Thyroid gland (tissue), 4 donors: ENCODE measurements at regions not wholly inside any gene's neighbourhood (a gene's known extent, or its start where the extent isn't known, plus 50 kb on each side); places are given as distances from the start of the nearest gene placed in this dataset.

Experiments
- DNase-seq, 2 donors: peaks; one replicate each; pipeline ENCODE4 v3.0.0-alpha.2; 2019
- H3K27ac ChIP-seq, 3 donors: fragments of 200-600 bp; sonication (generic); 1 replicate in 2 of 3; 2 replicates in 1 of 3; pipeline ENCODE4 v1.5.1; 2016 to 2019; ENCODE audit warnings: mild to moderate bottlenecking in 1 of 3, moderate library complexity in 1 of 3
- H3K27me3 ChIP-seq: fragments of 200-600 bp; sonication (generic); one replicate; pipeline ENCODE4 v1.5.1; 2019
- H3K36me3 ChIP-seq, 2 donors: fragments of 200-600 bp; sonication (generic); one replicate each; pipeline ENCODE4 v1.5.1; 2016 to 2019
- H3K4me1 ChIP-seq, 2 donors: fragments of 200-600 bp; sonication (generic); one replicate each; pipeline ENCODE4 v1.5.1; 2017 to 2019
- H3K4me3 ChIP-seq, 3 donors: fragments of 200-600 bp; sonication (generic); replicated peaks in 1 of 3; 1 replicate in 2 of 3; 2 replicates in 1 of 3; pipeline ENCODE4 v1.5.1; 2016; ENCODE audit warnings: mild to moderate bottlenecking in 1 of 3
- H3K9me3 ChIP-seq: fragments of 200-600 bp; sonication (generic); one replicate; pipeline ENCODE4 v1.5.1; 2017
- POLR2A ChIP-seq, 2 donors: fragments of 450-650 bp; IDR thresholded peaks; one replicate each; pipeline ENCODE4 v1.6.1; 2017; ENCODE audit warnings: antibody characterized with exemption in 2 of 2, mild to moderate bottlenecking in 2 of 2, moderate library complexity in 1 of 2
- WGBS, 2 donors: methylation state at CpG; one replicate each; pipeline ENCODE4 v1.1.5; 2017; 5-methylcytosine and 5-hydroxymethylcytosine counted together
- intact Hi-C: fragments of 100-400 bp; cut with DNase I; formaldehyde crosslinking; loops from one replicate; pipeline ENCODE4 v1.15.1; 2023
- TF ChIP-seq, protein P1 (sequence below), 6 experiments: fragments of 200-600 bp in 3 of 6; fragments of 450-650 bp in 3 of 6; sonication (generic) in 3 of 6; IDR thresholded peaks; one replicate each; pipeline ENCODE4 v1.5.1; 2016 to 2019; ENCODE audit warnings: antibody characterized with exemption in 6 of 6, mild to moderate bottlenecking in 2 of 6, inconsistent platforms in 1 of 6, moderate library complexity in 1 of 6

DNA sequence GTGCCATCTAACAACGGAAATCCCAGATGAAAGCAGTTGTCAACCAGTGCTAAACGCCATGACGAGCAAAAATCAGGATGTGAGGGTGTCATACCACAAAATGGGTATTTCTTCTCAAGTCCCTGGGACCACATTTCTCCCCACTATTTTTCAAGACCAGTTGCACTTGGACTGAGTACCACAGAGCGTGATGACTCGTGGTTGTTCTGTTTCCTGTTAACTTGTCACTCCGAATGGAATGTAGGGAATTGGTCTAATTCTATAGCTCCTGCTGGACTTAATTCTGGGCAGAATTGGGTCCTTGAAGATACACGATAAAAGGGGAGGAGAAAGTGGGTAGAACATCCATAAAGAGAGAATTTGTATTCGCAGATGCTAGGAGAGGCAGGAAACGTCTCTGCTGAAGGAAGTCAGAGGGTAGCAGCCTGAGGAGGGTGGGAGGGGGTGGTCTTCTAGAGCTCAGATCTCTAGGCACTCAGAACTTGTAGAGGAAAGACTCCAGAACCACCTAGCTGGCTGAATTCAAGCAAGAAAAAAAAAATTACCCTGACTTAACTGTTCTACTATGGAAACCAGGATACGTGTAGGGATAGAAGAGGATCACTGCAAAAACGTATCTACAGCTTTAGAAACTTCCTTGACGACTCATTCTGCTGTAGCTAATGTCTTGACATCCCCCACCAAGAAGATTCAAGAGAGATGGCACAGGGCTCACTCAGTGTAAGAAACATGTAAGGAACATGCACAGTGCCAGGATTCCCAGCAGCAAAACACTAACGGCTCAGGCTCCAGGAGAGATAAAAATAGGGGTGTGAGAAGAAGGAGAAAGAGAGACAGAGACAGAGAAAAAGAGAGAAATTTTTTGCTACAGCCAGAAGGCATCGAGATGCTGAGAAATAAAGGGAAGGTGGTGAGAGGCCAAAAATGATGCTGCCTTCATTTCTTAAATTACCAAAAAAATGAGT, 494.7 kb downstream of the CD83 start:
- intact Hi-C loops, result no loop called here
- Histone ChIP-seq H3K27ac (no peak overlapping the region), H3K4me1 (no peaks in the 10 kb centered on the region), H3K36me3 (no peaks in the 10 kb centered on the region), H3K27me3 (no peaks in the 10 kb centered on the region), H3K9me3 (no peaks in the 10 kb centered on the region), H3K4me3 (no peak overlapping the region)
- WGBS, 2 donors, result 86 to 87% methylated on average over 14 of the region's 14 CpGs
- no peak for TF ChIP-seq POLR2A (IDR thresholded peaks at IDR 0.05)
- TF ChIP-seq, protein P1, sequence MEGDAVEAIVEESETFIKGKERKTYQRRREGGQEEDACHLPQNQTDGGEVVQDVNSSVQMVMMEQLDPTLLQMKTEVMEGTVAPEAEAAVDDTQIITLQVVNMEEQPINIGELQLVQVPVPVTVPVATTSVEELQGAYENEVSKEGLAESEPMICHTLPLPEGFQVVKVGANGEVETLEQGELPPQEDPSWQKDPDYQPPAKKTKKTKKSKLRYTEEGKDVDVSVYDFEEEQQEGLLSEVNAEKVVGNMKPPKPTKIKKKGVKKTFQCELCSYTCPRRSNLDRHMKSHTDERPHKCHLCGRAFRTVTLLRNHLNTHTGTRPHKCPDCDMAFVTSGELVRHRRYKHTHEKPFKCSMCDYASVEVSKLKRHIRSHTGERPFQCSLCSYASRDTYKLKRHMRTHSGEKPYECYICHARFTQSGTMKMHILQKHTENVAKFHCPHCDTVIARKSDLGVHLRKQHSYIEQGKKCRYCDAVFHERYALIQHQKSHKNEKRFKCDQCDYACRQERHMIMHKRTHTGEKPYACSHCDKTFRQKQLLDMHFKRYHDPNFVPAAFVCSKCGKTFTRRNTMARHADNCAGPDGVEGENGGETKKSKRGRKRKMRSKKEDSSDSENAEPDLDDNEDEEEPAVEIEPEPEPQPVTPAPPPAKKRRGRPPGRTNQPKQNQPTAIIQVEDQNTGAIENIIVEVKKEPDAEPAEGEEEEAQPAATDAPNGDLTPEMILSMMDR (IDR thresholded peaks at IDR 0.05), result no peak
- DNase-seq, result no peak

DNA sequence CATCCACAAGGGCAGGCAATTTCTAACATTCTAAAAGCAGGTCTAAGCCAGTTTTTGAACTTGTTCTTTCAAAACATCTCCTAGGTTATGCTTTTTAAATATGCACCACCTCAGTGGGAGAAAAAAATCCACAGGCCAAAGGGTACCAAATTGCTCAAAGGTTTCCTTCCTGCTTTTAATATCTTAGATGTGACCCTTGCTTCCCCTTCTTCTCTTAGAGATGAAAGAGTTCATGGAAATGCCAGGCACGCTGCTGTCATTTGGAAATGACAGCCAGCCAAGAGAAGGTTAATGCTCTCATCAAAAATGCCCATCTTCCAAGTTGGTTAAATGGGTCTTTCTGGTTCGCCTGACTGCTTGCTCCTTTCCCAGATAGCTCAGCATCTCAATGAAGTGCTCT, 497.1 kb downstream of the CD83 start:
- H3K9me3 ChIP-seq, result no peaks in the 10 kb centered on the region
- 86 to 89% methylated on average over 2 of the region's 2 CpGs for WGBS, 2 donors

DNA sequence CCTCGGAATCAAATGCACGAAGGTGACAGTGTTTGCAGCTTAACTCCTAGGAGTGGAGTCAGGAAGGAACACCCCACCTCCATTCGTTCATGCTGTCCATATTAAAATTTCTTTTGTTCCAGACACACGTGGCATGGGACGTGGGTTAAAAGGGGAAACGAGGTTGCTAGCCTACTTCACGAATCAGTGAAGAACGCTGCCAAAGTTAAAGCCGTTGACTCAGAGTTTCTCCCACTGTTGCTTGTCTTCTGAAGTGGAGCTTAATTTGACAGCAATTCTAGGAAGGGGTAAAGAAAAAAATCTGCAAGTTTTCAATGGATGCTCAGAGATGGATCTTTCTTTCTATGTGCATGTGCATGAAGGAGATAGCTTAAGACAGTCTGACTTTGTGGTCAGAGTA, 499.1 kb downstream of the CD83 start:
- no peak for TF ChIP-seq POLR2A (IDR thresholded peaks at IDR 0.05)
- TF ChIP-seq, protein P1 (IDR thresholded peaks at IDR 0.05), result no peak
- Histone ChIP-seq H3K27me3 (no peaks in the 10 kb centered on the region), H3K4me1 (no peaks in the 10 kb centered on the region), H3K9me3 (no peaks in the 10 kb centered on the region), H3K27ac (no peak overlapping the region), H3K36me3 (no peaks in the 10 kb centered on the region), H3K4me3 (no peak overlapping the region)
- intact Hi-C loops, result no loop called here
- no peak for DNase-seq
- 63 to 71% methylated on average over 9 of the region's 9 CpGs for WGBS, 2 donors

More for the DNA sequence above, 497.1 kb downstream of the CD83 start:
- Histone ChIP-seq H3K27ac (no peak overlapping the region), H3K27me3 (no peaks in the 10 kb centered on the region), H3K36me3 (no peaks in the 10 kb centered on the region), H3K4me3 (no peak overlapping the region), H3K4me1 (no peaks in the 10 kb centered on the region)
- intact Hi-C loops, result no loop called here
- no peak for DNase-seq
- no peak for TF ChIP-seq POLR2A (IDR thresholded peaks at IDR 0.05)
- TF ChIP-seq, protein P1 (IDR thresholded peaks at IDR 0.05), result no peak

DNA sequence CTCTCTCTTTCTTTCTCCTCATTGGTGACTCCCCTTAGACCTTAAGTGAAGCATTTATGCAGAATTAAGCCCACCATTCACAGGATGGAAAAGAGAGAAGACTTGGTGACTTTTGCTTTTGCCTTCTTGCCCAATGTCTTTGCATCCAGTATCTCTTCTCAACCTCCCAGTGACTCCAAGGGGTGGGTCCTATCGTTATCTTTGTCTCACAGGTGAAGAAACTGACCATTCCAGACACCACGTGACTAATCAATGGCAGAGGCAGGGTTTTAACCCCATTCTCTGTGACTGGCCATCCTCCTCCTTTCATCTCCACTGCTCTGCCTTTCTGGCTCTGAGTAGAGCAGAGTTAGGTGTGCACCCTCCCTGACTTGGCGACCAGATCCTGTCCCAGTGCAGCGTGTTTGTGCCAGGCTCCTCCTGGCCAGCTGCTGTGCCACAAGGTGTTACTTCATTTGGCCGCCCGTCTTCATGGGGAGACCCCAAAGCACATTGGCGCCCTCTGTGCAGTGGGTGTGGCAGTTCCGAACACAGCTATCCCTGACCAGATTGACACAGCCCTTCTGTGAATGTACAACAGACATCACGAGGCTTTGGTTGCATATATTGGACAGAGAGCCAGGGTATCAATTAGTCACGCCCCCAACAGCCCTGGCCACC, 501.3 kb downstream of the CD83 start:
- TF ChIP-seq, protein P1 (IDR thresholded peaks at IDR 0.05), result no peak
- TF ChIP-seq POLR2A (IDR thresholded peaks at IDR 0.05), result no peak
- DNase-seq, result no peak
- no peaks in the 10 kb centered on the region for H3K36me3 ChIP-seq
- peaks cover 10 to 17% of the 10 kb centered on the region in 2 donors for H3K4me1 ChIP-seq
- no peak overlapping the region for H3K27ac ChIP-seq
- H3K4me3 ChIP-seq, result no peak overlapping the region
- WGBS, 2 donors, result 90 to 95% methylated on average over 5 to 7 of the region's 10 CpGs
- H3K9me3 ChIP-seq, result no peaks in the 10 kb centered on the region
- H3K27me3 ChIP-seq, result no peaks in the 10 kb centered on the region
- intact Hi-C loops, result no loop called here

DNA sequence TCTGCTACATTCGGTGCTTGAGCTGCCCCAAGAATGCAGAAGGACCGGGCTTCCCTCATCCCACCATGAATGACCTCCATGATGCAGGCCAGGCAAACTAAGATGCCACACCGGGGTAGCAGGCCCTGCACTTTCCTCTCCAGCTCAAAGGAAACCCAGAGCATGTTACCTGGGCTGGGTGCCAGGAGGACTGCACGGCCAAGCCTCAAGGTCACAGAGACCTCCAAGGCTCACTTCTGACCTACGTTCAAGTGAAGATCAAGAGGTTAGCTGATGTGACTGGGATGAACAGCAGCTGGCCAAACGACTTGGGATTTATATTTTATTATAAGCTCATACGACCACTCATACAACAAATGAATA, 501.8 kb downstream of the CD83 start:
- no peaks in the 10 kb centered on the region for H3K36me3 ChIP-seq
- H3K27me3 ChIP-seq, result no peaks in the 10 kb centered on the region
- WGBS, 2 donors, result 47 to 59% methylated on average over 4 to 5 of the region's 7 CpGs
- no peak overlapping the region for H3K27ac ChIP-seq
- H3K4me3 ChIP-seq, result no peak overlapping the region
- DNase-seq, result peak; percentile 33 to 42
- no peak for TF ChIP-seq POLR2A (IDR thresholded peaks at IDR 0.05)
- TF ChIP-seq, protein P1 (IDR thresholded peaks at IDR 0.05), result no peak
- intact Hi-C loops, result no loop called here
- H3K9me3 ChIP-seq, result no peaks in the 10 kb centered on the region
- peaks cover 10 to 17% of the 10 kb centered on the region in 2 donors for H3K4me1 ChIP-seq
